A549 (cell line): ENCODE measurements at regions not wholly inside any gene's neighbourhood (a gene's known extent, or its start where the extent isn't known, plus 50 kb on each side); places are given as distances from the start of the nearest gene placed in this dataset.

Source experiments
- ATAC-seq, 2 experiments: fragments of 200-7000 bp in 1 of 2; fragments of >200 bp in 1 of 2; cut with Nextera tagmentation in 1 of 2; cut with Tn5 transposase in 1 of 2; 3 replicates each; pipeline versions ENCODE4 v1.8.0 to v1.9.1; 2018 to 2020; ENCODE audit warnings: mild to moderate bottlenecking in 1 of 2, moderate library complexity in 1 of 2
- CTCF ChIA-PET: fragments of 300-600 bp; sonication (Branson Sonifier 250); formaldehyde crosslinking; extraction: SDS; loops from one replicate; lab custom pipeline; 2021; ENCODE audit warnings: antibody characterized with exemption, inconsistent platforms; lab: Yijun Ruan, JAX
- POLR2A ChIA-PET: fragments of 350-600 bp; formaldehyde crosslinking; extraction: SDS; loops from one replicate; lab custom pipeline; 2021; ENCODE audit warnings: antibody characterized with exemption, inconsistent platforms; lab: Yijun Ruan, JAX
- DNase-seq, 2 experiments: peaks; one replicate each; pipeline versions ENCODE4 v3.0.0 to v3.0.0-alpha.2; 2011 to 2016; ENCODE audit warnings: low read depth in 1 of 2, low spot score in 1 of 2
- FAIRE-seq: peaks from 2 replicates; lab custom pipeline; 2011; peaks lifted over from hg19 to GRCh38; lab: Jason Lieb, UNC
- H3K27ac ChIP-seq, 2 experiments: fragments of >200 bp; sonication (Bioruptor Twin); formaldehyde crosslinking; 3 replicates each; pipeline ENCODE4 v1.5.1; 2016 to 2017
- H3K4me1 ChIP-seq: fragments of >200 bp; sonication (Bioruptor Twin); formaldehyde crosslinking; 3 replicates; pipeline ENCODE4 v1.6.1; 2016
- H3K4me2 ChIP-seq: fragments of >200 bp; sonication (Bioruptor Twin); formaldehyde crosslinking; 3 replicates; pipeline ENCODE4 v1.6.1; 2016
- H3K4me3 ChIP-seq: fragments of >200 bp; sonication (Bioruptor Twin); formaldehyde crosslinking; 3 replicates; pipeline ENCODE4 v1.5.1; 2016
- H3K9me3 ChIP-seq: fragments of >200 bp; sonication (Bioruptor Twin); formaldehyde crosslinking; 3 replicates; pipeline ENCODE4 v1.6.1; 2016
- BHLHE40 ChIP-seq: IDR thresholded peaks from 2 replicates; pipeline ENCODE4 v1.6.1; 2012; ENCODE audit warnings: low read depth, low read length, inconsistent platforms
- CBX8 ChIP-seq: fragments of 200-600 bp; sonication (generic); IDR thresholded peaks from 2 replicates; pipeline ENCODE4 v1.6.1; 2016
- CHD4 ChIP-seq: fragments of 200-600 bp; sonication (generic); IDR thresholded peaks from 2 replicates; pipeline ENCODE4 v1.6.1; 2016; ENCODE audit warnings: antibody characterized with exemption, mild to moderate bottlenecking, borderline replicate concordance
- EHF ChIP-seq: fragments of 250-450 bp; sonication (Bioruptor Pico); IDR thresholded peaks from 2 replicates; pipeline ENCODE4 v1.5.0; 2020; ENCODE audit warnings: mild to moderate bottlenecking
- EP300 ChIP-seq, 2 experiments: fragments of >200 bp; sonication (Bioruptor Twin); formaldehyde crosslinking; IDR thresholded peaks; 2 replicates in 1 of 2; 3 replicates in 1 of 2; pipeline ENCODE4 v1.6.1; 2016 to 2017
- FOSL2 ChIP-seq, 2 experiments: fragments of 450-650 bp in 1 of 2; fragments of >200 bp in 1 of 2; sonication (Bioruptor Twin) in 1 of 2; formaldehyde crosslinking; IDR thresholded peaks; 2 replicates each; pipeline versions ENCODE4 v1.5.0 to v1.6.1; 2016 to 2020; ENCODE audit warnings: mild to moderate bottlenecking in 1 of 2, moderate library complexity in 1 of 2
- FOXS1 ChIP-seq: fragments of 250-450 bp; sonication (Bioruptor Pico); IDR thresholded peaks from 2 replicates; pipeline ENCODE4 v1.5.0; 2020; ENCODE audit warnings: mild to moderate bottlenecking, moderate library complexity
- GATA3 ChIP-seq: IDR thresholded peaks from 2 replicates; pipeline ENCODE4 v1.6.1; 2012; ENCODE audit warnings: borderline replicate concordance
- HEYL ChIP-seq: fragments of 250-450 bp; sonication (Bioruptor Pico); IDR thresholded peaks from 2 replicates; pipeline ENCODE4 v1.8.0; 2021; ENCODE audit warnings: mild to moderate bottlenecking, moderate library complexity
- HOXA7 ChIP-seq: fragments of 250-450 bp; sonication (Bioruptor Pico); IDR thresholded peaks from 2 replicates; pipeline ENCODE4 v1.5.0; 2020; ENCODE audit warnings: mild to moderate bottlenecking, moderate library complexity
- HOXB13 ChIP-seq: fragments of 250-450 bp; sonication (Bioruptor Pico); IDR thresholded peaks from 2 replicates; pipeline ENCODE4 v1.5.0; 2020; ENCODE audit warnings: low read depth, mild to moderate bottlenecking, moderate library complexity
- KDM1A ChIP-seq: fragments of 200-600 bp; sonication (generic); IDR thresholded peaks from 2 replicates; pipeline ENCODE4 v1.6.1; 2016; ENCODE audit warnings: low read depth, mild to moderate bottlenecking
- MAFK ChIP-seq: fragments of 450-650 bp; IDR thresholded peaks from 2 replicates; pipeline ENCODE4 v1.6.1; 2014; ENCODE audit not compliant: partially characterized antibody
- PHF8 ChIP-seq: fragments of 200-600 bp; sonication (generic); IDR thresholded peaks from 2 replicates; pipeline ENCODE4 v1.6.1; 2016; ENCODE audit warnings: low read depth, mild to moderate bottlenecking, antibody characterized with exemption, moderate library complexity, borderline replicate concordance
- POLR2AphosphoS2 ChIP-seq: conservative IDR thresholded peaks from 2 replicates; pipeline ENCODE4 v1.6.1; 2012; ENCODE audit warnings: low read length, improper control_type of control experiment, inconsistent platforms
- RARB ChIP-seq: fragments of 250-450 bp; sonication (Bioruptor Pico); IDR thresholded peaks from 2 replicates; pipeline ENCODE4 v1.8.0; 2021; ENCODE audit warnings: mild to moderate bottlenecking, moderate library complexity
- RCOR1 ChIP-seq: fragments of 150-350 bp; IDR thresholded peaks from 2 replicates; pipeline ENCODE4 v1.6.1; 2014; ENCODE audit warnings: antibody characterized with exemption, low read length, low read depth
- RFX5 ChIP-seq: fragments of 450-650 bp; IDR thresholded peaks from 2 replicates; pipeline ENCODE4 v1.7.1; 2014; ENCODE audit warnings: antibody characterized with exemption, mild to moderate bottlenecking, moderate library complexity
- RNF2 ChIP-seq: fragments of 200-600 bp; sonication (generic); IDR thresholded peaks from 2 replicates; pipeline ENCODE4 v1.6.1; 2016; ENCODE audit warnings: low read depth, mild to moderate bottlenecking, antibody characterized with exemption, moderate library complexity, borderline replicate concordance
- SREBF2 ChIP-seq: fragments of 450-650 bp; IDR thresholded peaks from 2 replicates; pipeline ENCODE4 v1.6.1; 2014; ENCODE audit warnings: mild to moderate bottlenecking, moderate library complexity
- ZFP36 ChIP-seq: fragments of 450-650 bp; IDR thresholded peaks from 2 replicates; pipeline ENCODE4 v1.6.1; 2014; ENCODE audit warnings: borderline replicate concordance; ENCODE audit not compliant: partially characterized antibody
- WGBS: methylation state at CpG from one replicate; pipeline ENCODE4 v1.1.6; 2017; ENCODE audit errors: missing lambda C conversion rate; 5-methylcytosine and 5-hydroxymethylcytosine counted together
- TF ChIP-seq, protein P1 (sequence below): IDR thresholded peaks from 2 replicates; pipeline ENCODE4 v1.6.1; 2012; ENCODE audit warnings: low read depth, borderline replicate concordance
- TF ChIP-seq, protein P2 (sequence below): fragments of 150-350 bp; IDR thresholded peaks from 2 replicates; pipeline ENCODE4 v1.6.1; 2014; ENCODE audit warnings: low read depth, mild to moderate bottlenecking, low read length
- TF ChIP-seq, protein P3 (sequence below): fragments of 200-600 bp; sonication (generic); IDR thresholded peaks from 2 replicates; pipeline ENCODE4 v1.6.1; 2016; ENCODE audit warnings: antibody characterized with exemption, mild to moderate bottlenecking, moderate library complexity
- TF ChIP-seq, protein P4 (sequence below): fragments of >200 bp; sonication (Bioruptor Twin); formaldehyde crosslinking; IDR thresholded peaks from 3 replicates; pipeline ENCODE4 v1.6.1; 2016
- TF ChIP-seq, protein P5 (sequence below): IDR thresholded peaks from 2 replicates; pipeline ENCODE4 v1.6.1; 2012
- TF ChIP-seq, protein P6 (sequence below): fragments of 250-450 bp; sonication (Bioruptor Pico); IDR thresholded peaks from 2 replicates; pipeline ENCODE4 v1.5.0; 2021; ENCODE audit warnings: mild to moderate bottlenecking, moderate library complexity, borderline replicate concordance
- TF ChIP-seq, protein P7 (sequence below): fragments of >200 bp; sonication (Bioruptor Twin); formaldehyde crosslinking; IDR thresholded peaks from 2 replicates; pipeline ENCODE4 v1.6.1; 2016

DNA sequence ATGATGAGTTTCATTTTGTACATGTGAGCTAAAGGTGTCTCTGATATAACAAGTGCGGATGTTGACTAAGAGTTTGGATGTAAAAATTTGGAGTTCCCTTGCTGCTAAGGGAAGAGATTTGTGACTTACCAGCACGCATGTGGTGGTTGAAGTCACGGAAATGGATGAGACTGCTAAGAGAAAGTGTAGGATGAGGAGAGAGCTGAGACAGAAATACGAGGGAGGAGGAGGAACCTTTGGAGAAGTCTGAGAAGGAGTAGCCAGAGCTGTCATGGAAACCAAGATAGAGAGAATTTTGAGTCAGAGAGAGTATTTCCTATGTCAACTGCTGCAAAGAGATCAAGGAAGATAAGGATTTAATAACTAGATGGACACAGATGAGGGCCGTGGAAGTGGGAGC lies 106.5 kb upstream of the COL24A1 start (continued):
- TF ChIP-seq, protein P1, sequence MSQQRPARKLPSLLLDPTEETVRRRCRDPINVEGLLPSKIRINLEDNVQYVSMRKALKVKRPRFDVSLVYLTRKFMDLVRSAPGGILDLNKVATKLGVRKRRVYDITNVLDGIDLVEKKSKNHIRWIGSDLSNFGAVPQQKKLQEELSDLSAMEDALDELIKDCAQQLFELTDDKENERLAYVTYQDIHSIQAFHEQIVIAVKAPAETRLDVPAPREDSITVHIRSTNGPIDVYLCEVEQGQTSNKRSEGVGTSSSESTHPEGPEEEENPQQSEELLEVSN: no peak
- TF ChIP-seq CBX8 (no peak), EP300 (IDR thresholded peaks at IDR 0.05) (no peak), RNF2 (no peak), EHF (CRISPR knock-in tag) (no peak), RCOR1 (no peak)

DNA sequence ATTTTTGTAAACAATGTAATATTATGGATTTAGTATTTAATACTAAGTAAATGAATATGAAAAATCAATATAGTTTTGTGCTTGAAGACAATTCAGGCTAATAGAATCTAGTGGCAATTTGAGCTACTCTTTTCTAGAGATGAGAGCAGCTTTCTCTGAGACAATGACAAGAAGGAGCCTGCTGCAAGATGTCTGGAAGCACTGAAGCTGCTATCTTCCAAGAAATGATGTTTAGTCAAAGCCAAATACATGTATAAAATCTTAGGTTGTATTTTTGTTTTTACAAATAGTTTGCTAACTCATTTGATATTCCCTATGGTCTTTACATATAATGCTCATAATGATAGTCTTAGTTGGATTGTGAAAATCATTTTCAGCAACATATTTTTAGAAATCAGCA lies 103.9 kb upstream of the COL24A1 start:
- ChIA-PET POLR2A (no interaction called here), CTCF (no interaction called here)
- FAIRE-seq (no peak), ATAC-seq (no peak), DNase-seq (no peak)
- Histone ChIP-seq H3K4me1 (no peaks in the 10 kb centered on the region), H3K27ac (no peak overlapping the region), H3K4me3 (no peak overlapping the region), H3K9me3 (no peaks in the 10 kb centered on the region), H3K4me2 (no peak overlapping the region)
- TF ChIP-seq RARB (CRISPR knock-in tag) (no peak), RFX5 (no peak), RNF2 (no peak), CBX8 (no peak), FOSL2 (IDR thresholded peaks at IDR 0.05) (no peak), FOSL2 (CRISPR knock-in tag; IDR thresholded peaks at IDR 0.05) (no peak), MAFK (no peak), KDM1A (no peak), PHF8 (no peak), HOXB13 (CRISPR knock-in tag) (no peak), POLR2AphosphoS2 (no peak), EP300 (IDR thresholded peaks at IDR 0.05) (no peak), GATA3 (no peak)
- TF ChIP-seq, protein P2, sequence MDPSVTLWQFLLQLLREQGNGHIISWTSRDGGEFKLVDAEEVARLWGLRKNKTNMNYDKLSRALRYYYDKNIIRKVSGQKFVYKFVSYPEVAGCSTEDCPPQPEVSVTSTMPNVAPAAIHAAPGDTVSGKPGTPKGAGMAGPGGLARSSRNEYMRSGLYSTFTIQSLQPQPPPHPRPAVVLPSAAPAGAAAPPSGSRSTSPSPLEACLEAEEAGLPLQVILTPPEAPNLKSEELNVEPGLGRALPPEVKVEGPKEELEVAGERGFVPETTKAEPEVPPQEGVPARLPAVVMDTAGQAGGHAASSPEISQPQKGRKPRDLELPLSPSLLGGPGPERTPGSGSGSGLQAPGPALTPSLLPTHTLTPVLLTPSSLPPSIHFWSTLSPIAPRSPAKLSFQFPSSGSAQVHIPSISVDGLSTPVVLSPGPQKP: no peak
- TF ChIP-seq, protein P3, sequence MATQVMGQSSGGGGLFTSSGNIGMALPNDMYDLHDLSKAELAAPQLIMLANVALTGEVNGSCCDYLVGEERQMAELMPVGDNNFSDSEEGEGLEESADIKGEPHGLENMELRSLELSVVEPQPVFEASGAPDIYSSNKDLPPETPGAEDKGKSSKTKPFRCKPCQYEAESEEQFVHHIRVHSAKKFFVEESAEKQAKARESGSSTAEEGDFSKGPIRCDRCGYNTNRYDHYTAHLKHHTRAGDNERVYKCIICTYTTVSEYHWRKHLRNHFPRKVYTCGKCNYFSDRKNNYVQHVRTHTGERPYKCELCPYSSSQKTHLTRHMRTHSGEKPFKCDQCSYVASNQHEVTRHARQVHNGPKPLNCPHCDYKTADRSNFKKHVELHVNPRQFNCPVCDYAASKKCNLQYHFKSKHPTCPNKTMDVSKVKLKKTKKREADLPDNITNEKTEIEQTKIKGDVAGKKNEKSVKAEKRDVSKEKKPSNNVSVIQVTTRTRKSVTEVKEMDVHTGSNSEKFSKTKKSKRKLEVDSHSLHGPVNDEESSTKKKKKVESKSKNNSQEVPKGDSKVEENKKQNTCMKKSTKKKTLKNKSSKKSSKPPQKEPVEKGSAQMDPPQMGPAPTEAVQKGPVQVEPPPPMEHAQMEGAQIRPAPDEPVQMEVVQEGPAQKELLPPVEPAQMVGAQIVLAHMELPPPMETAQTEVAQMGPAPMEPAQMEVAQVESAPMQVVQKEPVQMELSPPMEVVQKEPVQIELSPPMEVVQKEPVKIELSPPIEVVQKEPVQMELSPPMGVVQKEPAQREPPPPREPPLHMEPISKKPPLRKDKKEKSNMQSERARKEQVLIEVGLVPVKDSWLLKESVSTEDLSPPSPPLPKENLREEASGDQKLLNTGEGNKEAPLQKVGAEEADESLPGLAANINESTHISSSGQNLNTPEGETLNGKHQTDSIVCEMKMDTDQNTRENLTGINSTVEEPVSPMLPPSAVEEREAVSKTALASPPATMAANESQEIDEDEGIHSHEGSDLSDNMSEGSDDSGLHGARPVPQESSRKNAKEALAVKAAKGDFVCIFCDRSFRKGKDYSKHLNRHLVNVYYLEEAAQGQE: no peak
- TF ChIP-seq, protein P4, sequence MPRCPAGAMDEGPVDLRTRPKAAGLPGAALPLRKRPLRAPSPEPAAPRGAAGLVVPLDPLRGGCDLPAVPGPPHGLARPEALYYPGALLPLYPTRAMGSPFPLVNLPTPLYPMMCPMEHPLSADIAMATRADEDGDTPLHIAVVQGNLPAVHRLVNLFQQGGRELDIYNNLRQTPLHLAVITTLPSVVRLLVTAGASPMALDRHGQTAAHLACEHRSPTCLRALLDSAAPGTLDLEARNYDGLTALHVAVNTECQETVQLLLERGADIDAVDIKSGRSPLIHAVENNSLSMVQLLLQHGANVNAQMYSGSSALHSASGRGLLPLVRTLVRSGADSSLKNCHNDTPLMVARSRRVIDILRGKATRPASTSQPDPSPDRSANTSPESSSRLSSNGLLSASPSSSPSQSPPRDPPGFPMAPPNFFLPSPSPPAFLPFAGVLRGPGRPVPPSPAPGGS: no peak
- TF ChIP-seq, protein P5, sequence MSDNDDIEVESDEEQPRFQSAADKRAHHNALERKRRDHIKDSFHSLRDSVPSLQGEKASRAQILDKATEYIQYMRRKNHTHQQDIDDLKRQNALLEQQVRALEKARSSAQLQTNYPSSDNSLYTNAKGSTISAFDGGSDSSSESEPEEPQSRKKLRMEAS: no peak

DNA sequence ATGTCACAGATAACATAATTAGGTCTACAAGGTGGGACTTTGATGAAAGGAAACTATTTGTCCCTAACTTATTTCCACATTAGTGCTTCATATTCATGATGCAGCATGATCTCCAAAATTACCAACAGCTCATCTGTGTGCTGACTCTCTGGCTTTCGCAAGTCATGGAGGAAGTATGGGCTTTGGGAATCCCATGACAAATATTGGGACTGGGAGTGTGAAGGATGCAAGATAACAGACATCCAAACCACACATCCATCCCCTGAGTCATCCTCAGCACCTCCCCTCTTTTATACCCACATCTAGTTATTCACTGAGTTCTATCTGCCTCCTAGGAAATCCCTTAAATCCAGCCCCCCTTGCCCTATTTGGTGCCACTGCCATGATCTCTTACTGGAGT lies 102.8 kb upstream of the COL24A1 start:
- no peak for ATAC-seq
- no peaks in the 10 kb centered on the region for H3K9me3 ChIP-seq
- 50% methylated on average over 1 of the region's 1 CpG for WGBS
- TF ChIP-seq BHLHE40 (no peak), RNF2 (no peak), ZFP36 (no peak), HOXA7 (CRISPR knock-in tag) (no peak), HEYL (CRISPR knock-in tag) (no peak), SREBF2 (no peak), CHD4 (no peak), FOXS1 (no peak)
- TF ChIP-seq, protein P6, sequence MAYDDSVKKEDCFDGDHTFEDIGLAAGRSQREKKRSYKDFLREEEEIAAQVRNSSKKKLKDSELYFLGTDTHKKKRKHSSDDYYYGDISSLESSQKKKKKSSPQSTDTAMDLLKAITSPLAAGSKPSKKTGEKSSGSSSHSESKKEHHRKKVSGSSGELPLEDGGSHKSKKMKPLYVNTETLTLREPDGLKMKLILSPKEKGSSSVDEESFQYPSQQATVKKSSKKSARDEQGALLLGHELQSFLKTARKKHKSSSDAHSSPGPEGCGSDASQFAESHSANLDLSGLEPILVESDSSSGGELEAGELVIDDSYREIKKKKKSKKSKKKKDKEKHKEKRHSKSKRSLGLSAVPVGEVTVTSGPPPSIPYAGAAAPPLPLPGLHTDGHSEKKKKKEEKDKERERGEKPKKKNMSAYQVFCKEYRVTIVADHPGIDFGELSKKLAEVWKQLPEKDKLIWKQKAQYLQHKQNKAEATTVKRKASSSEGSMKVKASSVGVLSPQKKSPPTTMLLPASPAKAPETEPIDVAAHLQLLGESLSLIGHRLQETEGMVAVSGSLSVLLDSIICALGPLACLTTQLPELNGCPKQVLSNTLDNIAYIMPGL: no peak
- TF ChIP-seq, protein P7, sequence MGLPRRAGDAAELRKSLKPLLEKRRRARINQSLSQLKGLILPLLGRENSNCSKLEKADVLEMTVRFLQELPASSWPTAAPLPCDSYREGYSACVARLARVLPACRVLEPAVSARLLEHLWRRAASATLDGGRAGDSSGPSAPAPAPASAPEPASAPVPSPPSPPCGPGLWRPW: no peak

More for the DNA sequence above, 102.8 kb upstream of the COL24A1 start:
- DNase-seq (peak in 1 of 2 experiments; percentile 1), FAIRE-seq (no peak)
- H3K4me1 ChIP-seq: no peaks in the 10 kb centered on the region
- H3K4me2 ChIP-seq: no peak overlapping the region
- H3K4me3 ChIP-seq: no peak overlapping the region
- ChIA-PET POLR2A (no interaction called here), CTCF (no interaction called here)
- no peak overlapping the region for H3K27ac ChIP-seq
